ENCODE measurements at regions not wholly inside any gene's neighbourhood (a gene's known extent, or its start where the extent isn't known, plus 50 kb on each side); places are given as distances from the start of the nearest gene placed in this dataset.

DNA sequence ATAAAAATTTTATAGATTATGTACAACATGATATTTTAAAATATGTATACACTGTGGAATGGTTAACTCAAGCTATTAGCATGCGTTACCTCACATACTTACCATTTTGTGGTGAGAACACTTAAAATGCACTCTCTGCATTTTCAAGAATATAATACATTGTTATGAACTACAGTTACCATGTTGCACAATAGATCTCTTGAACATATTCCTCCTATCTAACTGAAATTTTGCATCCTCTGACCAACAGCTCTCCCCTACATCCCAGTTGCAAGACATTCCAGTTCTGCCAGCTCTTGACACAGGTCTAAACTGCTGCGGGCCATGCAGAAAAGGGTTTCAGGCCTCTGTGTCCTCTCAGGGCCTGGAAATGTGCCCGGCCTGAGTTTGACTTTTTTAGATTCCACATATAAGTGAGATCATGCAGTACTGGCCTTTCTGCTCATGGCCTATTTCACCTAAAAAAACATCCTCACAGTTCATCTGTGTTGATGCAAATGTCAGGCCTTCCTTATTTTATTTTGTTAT lies 113.7 kb downstream of the CDCA7 start:
- ChIA-PET CTCF (no interaction called here), POLR2A (no interaction called here)
- DNase-seq (ENCODE audit: low spot score) (no peak), ATAC-seq (no peak)
- Mint-ChIP-seq H3K27me3 (ENCODE audit: low read depth) (no peaks in the 10 kb centered on the region), H3K27ac (no peak overlapping the region), H3K4me1 (peaks cover 6% of the 10 kb centered on the region; the same call in 1 of the 2 replicates), H3K4me3 (no peak overlapping the region), H3K9me3 (peaks cover 8% of the 10 kb centered on the region), H3K36me3 (peaks cover 7% of the 10 kb centered on the region)
- no peak for TF ChIP-seq KAT7 (CRISPR knock-in tag; IDR thresholded peaks at IDR 0.05; ENCODE audit: borderline replicate concordance)
- no peak for TF ChIP-seq CREM (CRISPR knock-in tag; IDR thresholded peaks at IDR 0.05)
- TF ChIP-seq ZNF423 (CRISPR knock-in tag; IDR thresholded peaks at IDR 0.05), result no peak
- no peak for TF ChIP-seq E2F4 (CRISPR knock-in tag; IDR thresholded peaks at IDR 0.05; ENCODE audit: borderline replicate concordance, low read depth)
- TF ChIP-seq ATF1 (CRISPR knock-in tag; IDR thresholded peaks at IDR 0.05), result no peak
- TF ChIP-seq SMAD3 (CRISPR knock-in tag; IDR thresholded peaks at IDR 0.05; ENCODE audit: borderline replicate concordance), result no peak
- no peak for TF ChIP-seq IRF1 (CRISPR knock-in tag; IDR thresholded peaks at IDR 0.05)
- TF ChIP-seq ELF4 (CRISPR knock-in tag; IDR thresholded peaks at IDR 0.05; ENCODE audit: low read depth), result no peak
- TF ChIP-seq ZNF219 (CRISPR knock-in tag; IDR thresholded peaks at IDR 0.05; ENCODE audit: borderline replicate concordance), result no peak

- ChIA-PET CTCF (interaction anchor here (1.2 kb wide), 1 partner anchor 23 kb away, joined by 5 read pairs; no protein-coding TSS in a partner anchor), POLR2A (no interaction called here)
- Mint-ChIP-seq H3K9me3 (peaks cover 8% of the 10 kb centered on the region), H3K4me3 (no peak overlapping the region), H3K4me1 (no peaks in the 10 kb centered on the region), H3K27ac (no peak overlapping the region), H3K27me3 (ENCODE audit: low read depth) (no peaks in the 10 kb centered on the region), H3K36me3 (peaks cover 7% of the 10 kb centered on the region)
- TF ChIP-seq OVOL2 (CRISPR knock-in tag; IDR thresholded peaks at IDR 0.05; ENCODE audit: borderline replicate concordance), result no peak
- no peak for TF ChIP-seq ESRRA (CRISPR knock-in tag; IDR thresholded peaks at IDR 0.05; ENCODE audit: borderline replicate concordance)
- no peak for TF ChIP-seq MXD4 (CRISPR knock-in tag; IDR thresholded peaks at IDR 0.05; ENCODE audit: borderline replicate concordance)
- TF ChIP-seq ZNF512 (CRISPR knock-in tag; IDR thresholded peaks at IDR 0.05; ENCODE audit: borderline replicate concordance), result no peak
- TF ChIP-seq ZNF416 (CRISPR knock-in tag; IDR thresholded peaks at IDR 0.05), result no peak
- no peak for TF ChIP-seq E2F1 (CRISPR knock-in tag; IDR thresholded peaks at IDR 0.05)
- no peak for TF ChIP-seq AFF4 (CRISPR knock-in tag; IDR thresholded peaks at IDR 0.05; ENCODE audit: borderline replicate concordance)
- no peak for ATAC-seq
- DNase-seq (ENCODE audit: low spot score), result no peak
Observed at GRCh38 chr2:173472112-173472511, 117.4 kb downstream of the CDCA7 start.

Measured in WTC11 (cell line).